ENCODE measurements at regions not wholly inside any gene's neighbourhood (a gene's known extent, or its start where the extent isn't known, plus 50 kb on each side); places are given as distances from the start of the nearest gene placed in this dataset.

GRCh38 chr9:135246248-135247205 lies 159.1 kb downstream of the OLFM1 start:
- TF ChIP-seq ZNF565 (CRISPR knock-in tag; conservative IDR thresholded peaks at IDR 0.05; ENCODE audit: low read depth) (no peak), ESRRG (CRISPR knock-in tag; IDR thresholded peaks at IDR 0.05) (no peak), POU6F1 (CRISPR knock-in tag; IDR thresholded peaks at IDR 0.05; ENCODE audit: borderline replicate concordance, low read depth) (no peak), ARNTL (CRISPR knock-in tag; IDR thresholded peaks at IDR 0.05; ENCODE audit: borderline replicate concordance, low read depth) (no peak), PATZ1 (CRISPR knock-in tag; IDR thresholded peaks at IDR 0.05; ENCODE audit: borderline replicate concordance) (no peak), ZC3H10 (CRISPR knock-in tag; IDR thresholded peaks at IDR 0.05) (no peak), ZFP3 (CRISPR knock-in tag; IDR thresholded peaks at IDR 0.05) (no peak)

All from SK-N-SH treated with all-trans-retinoic acid at 6 μM for 48 hours (cell line).